ENCODE measurements at regions not wholly inside any gene's neighbourhood (a gene's known extent, or its start where the extent isn't known, plus 50 kb on each side); places are given as distances from the start of the nearest gene placed in this dataset.

DNA sequence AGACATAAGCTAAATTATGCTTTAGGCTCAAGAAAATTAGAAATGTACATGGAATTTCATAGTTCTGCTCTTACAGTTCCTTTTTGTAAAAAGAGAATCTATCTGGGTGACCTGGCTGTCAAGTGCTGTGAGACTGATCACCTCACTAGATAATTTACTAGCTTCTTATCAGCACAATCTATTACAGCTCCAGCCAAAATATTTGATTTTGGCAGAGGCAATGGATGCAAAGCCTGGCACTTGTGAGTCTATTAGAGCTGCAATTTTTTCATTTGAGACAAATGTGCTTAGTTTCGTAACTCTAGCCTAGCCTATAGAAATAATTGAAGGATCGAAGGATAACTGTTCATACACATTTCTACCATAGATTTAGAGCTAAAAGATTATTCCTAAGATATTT lies 927.5 kb downstream of the SLC6A15 start:
- Histone ChIP-seq H3K4me1 (replicated peaks in 1 of 2) (no peaks in the 10 kb centered on the region), H3K27ac (no peak overlapping the region), H3K9me3 (replicated peaks in 1 of 3) (no peaks in the 10 kb centered on the region), H3K4me3 (no peak overlapping the region), H3K27me3 (no peaks in the 10 kb centered on the region), H3K36me3 (replicated peaks in 1 of 2) (no peaks in the 10 kb centered on the region)
- DNase-seq: peak in 1 of 7 donors; percentile 35
- TF ChIP-seq POLR2A (IDR thresholded peaks at IDR 0.05): no peak
- WGBS, 4 donors: 29 to 40% (median 36%) methylated on average over 2 of the region's 2 CpGs
- intact Hi-C loops (cut with DNase I): no loop called here

GRCh38 chr12:83980398-83980797 lies 932.2 kb downstream of the SLC6A15 start:
- no peaks in the 10 kb centered on the region for H3K9me3 ChIP-seq (replicated peaks in 1 of 3)
- TF ChIP-seq POLR2A (IDR thresholded peaks at IDR 0.05): no peak
- TF ChIP-seq CTCF (IDR thresholded peaks at IDR 0.05): no peak
- intact Hi-C loops (cut with DNase I): no loop called here
- no peaks in the 10 kb centered on the region for H3K4me1 ChIP-seq (replicated peaks in 1 of 2)
- H3K4me3 ChIP-seq: no peak overlapping the region
- H3K27me3 ChIP-seq: no peaks in the 10 kb centered on the region
- no peak for DNase-seq
- no peaks in the 10 kb centered on the region for H3K36me3 ChIP-seq (replicated peaks in 1 of 2)
- no peak overlapping the region for H3K27ac ChIP-seq

DNA sequence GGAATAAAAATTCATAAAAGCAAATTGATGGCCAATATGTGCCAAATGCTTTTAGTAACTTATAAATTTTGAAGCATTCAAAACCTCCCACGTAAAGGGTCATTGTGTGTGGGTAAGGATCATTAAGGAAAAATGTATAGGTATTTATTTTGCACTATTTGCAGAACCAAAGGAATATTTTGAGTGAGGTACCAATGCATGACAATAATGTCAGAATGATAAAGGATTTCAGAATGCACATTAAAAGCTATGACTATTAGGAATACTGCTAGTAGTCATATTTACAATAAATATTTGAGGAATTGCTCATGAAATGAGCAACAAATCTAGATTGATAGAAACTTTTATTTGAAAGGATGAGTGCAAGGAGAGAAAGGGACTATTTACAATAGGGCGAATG lies 932.8 kb downstream of the SLC6A15 start:
- no peak for TF ChIP-seq POLR2A (IDR thresholded peaks at IDR 0.05)
- TF ChIP-seq CTCF (IDR thresholded peaks at IDR 0.05): no peak
- Histone ChIP-seq H3K9me3 (replicated peaks in 1 of 3) (no peaks in the 10 kb centered on the region), H3K4me3 (no peak overlapping the region), H3K27me3 (no peaks in the 10 kb centered on the region), H3K27ac (no peak overlapping the region), H3K36me3 (replicated peaks in 1 of 2) (no peaks in the 10 kb centered on the region), H3K4me1 (replicated peaks in 1 of 2) (no peaks in the 10 kb centered on the region)
- intact Hi-C loops (cut with DNase I): no loop called here
- WGBS, 4 donors: 67 to 90% (median 84%) methylated on average over 2 of the region's 2 CpGs
- no peak for DNase-seq

DNA sequence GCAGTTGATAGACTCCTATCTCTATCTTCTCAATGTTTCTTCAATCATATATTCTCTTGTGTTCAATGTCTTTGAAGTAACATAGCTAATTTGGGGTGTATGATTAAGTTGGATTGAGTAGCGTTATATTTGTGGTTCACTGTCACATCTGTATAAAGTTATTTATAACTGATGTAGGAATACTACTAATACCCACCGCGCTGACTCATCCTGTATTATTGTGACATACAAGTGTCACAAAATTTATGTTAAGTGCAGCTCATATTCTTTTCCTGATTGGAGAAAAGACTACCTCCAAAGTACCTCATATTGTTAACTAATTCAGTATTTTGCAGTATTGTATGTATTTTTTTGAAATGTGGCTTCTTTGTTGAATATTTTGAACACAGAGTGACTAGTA lies 940.8 kb downstream of the SLC6A15 start:
- WGBS, 4 donors: 85 to 89% (median 86%) methylated on average over 3 of the region's 3 CpGs
- no peak for DNase-seq
- no peaks in the 10 kb centered on the region for H3K4me1 ChIP-seq (replicated peaks in 1 of 2)
- H3K4me3 ChIP-seq: no peak overlapping the region
- H3K9me3 ChIP-seq (replicated peaks in 1 of 3): no peaks in the 10 kb centered on the region
- no peak overlapping the region for H3K27ac ChIP-seq
- H3K36me3 ChIP-seq (replicated peaks in 1 of 2): no peaks in the 10 kb centered on the region
- no peaks in the 10 kb centered on the region for H3K27me3 ChIP-seq
- TF ChIP-seq POLR2A (IDR thresholded peaks at IDR 0.05): no peak
- no peak for TF ChIP-seq CTCF (IDR thresholded peaks at IDR 0.05)
- intact Hi-C loops (cut with DNase I): no loop called here

DNA sequence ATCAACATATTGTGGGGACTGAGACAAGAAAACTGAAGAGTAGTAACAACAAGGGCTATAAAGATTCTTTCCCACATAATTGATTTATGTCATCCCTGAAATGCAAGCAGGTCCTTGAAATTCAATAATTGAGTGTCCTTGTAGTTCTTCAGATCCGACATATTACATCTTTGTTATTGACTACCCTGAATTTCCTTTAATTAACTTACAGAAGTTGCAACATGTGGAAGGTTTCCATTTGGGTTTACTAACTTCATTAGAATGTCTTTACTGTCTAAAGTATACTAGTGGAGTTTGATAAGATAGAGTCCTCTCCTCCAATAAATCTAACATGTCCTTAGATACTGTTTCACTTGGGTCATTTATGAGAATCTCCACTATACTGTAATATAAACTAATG lies 951.8 kb downstream of the SLC6A15 start:
- TF ChIP-seq CTCF (IDR thresholded peaks at IDR 0.05) (no peak), POLR2A (IDR thresholded peaks at IDR 0.05) (no peak)
- no peak overlapping the region for H3K27ac ChIP-seq
- DNase-seq: no peak
- H3K4me1 ChIP-seq (replicated peaks in 1 of 2): no peaks in the 10 kb centered on the region
- no peaks in the 10 kb centered on the region for H3K36me3 ChIP-seq (replicated peaks in 1 of 2)
- intact Hi-C loops (cut with DNase I): no loop called here
- no peaks in the 10 kb centered on the region for H3K27me3 ChIP-seq
- H3K4me3 ChIP-seq: no peak overlapping the region
- WGBS, 4 donors: 54 to 76% (median 58%) methylated on average over 1 of the region's 1 CpG
- no peaks in the 10 kb centered on the region for H3K9me3 ChIP-seq (replicated peaks in 1 of 3)

Measured in adrenal gland (tissue), 9 donors.